Spinal cord (tissue), 9 donors: ENCODE measurements at regions not wholly inside any gene's neighbourhood (a gene's known extent, or its start where the extent isn't known, plus 50 kb on each side); places are given as distances from the start of the nearest gene placed in this dataset.
"Not testable (repeated sequence)": the region's sequence is repeated elsewhere in the genome, so short reads cannot be mapped to it uniquely, and the experiment has no call there.

Source experiments
- DNase-seq, 6 donors: peaks; one replicate each; pipeline versions ENCODE4 v3.0.0 to v3.0.0-alpha.2; 2013 to 2015; ENCODE audit warnings: low spot score in 6 of 6, low read depth in 4 of 6
- H3K27ac ChIP-seq: one replicate; pipeline ENCODE4 v1.5.1; 2013; ENCODE audit warnings: low read depth, low read length, control low read depth
- H3K27me3 ChIP-seq: one replicate; pipeline ENCODE4 v1.6.1; 2013; ENCODE audit warnings: low read length; ENCODE audit not compliant: control insufficient read depth, insufficient read depth
- H3K36me3 ChIP-seq: one replicate; pipeline ENCODE4 v1.6.1; 2013; ENCODE audit warnings: low read length; ENCODE audit not compliant: control insufficient read depth, insufficient read depth
- H3K4me1 ChIP-seq: one replicate; pipeline ENCODE4 v1.6.1; 2013; ENCODE audit warnings: low read length; ENCODE audit not compliant: control insufficient read depth, insufficient read depth
- H3K4me3 ChIP-seq: one replicate; pipeline ENCODE4 v1.5.1; 2013; ENCODE audit warnings: low read depth, low read length, control low read depth
- H3K9me3 ChIP-seq: one replicate; pipeline ENCODE4 v1.6.1; 2013; ENCODE audit warnings: low read length; ENCODE audit not compliant: control insufficient read depth, insufficient read depth
- WGBS: methylation state at CpG from one replicate; pipeline ENCODE4 v1.1.5; 2013; ENCODE audit warnings: missing lambda C conversion rate; ENCODE audit not compliant: insufficient coverage; 5-methylcytosine and 5-hydroxymethylcytosine counted together
- donor health status: healthy.

DNA sequence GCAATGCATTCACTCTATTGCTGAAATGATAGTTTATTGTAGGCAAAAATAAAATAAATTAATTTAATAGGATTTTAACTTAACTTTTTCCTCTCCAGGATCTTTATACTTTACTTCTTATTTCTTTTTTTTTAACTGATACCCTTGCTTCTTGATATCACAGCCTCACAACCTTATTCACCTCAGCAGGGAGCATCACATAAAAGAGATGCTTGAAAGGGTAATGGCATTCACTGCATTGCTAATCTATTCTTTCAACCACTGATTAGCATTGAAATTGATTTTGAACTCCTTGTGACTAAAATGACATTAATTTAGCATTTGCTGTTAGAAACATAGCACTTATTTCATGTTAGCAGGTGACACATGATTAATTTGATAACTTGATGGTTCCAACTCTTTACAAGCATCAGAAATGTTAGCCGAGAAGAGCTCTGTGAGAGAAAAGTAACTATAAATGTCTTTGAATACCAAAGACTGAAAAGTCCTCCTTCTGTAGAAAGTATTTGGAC is 689.5 kb upstream of the MGAT4C start:
- no CpG with 5 or more reads among the region's 1 CpG for WGBS
- Histone ChIP-seq H3K9me3 (no peaks in the 10 kb centered on the region), H3K4me1 (no peaks in the 10 kb centered on the region), H3K27ac (no peak overlapping the region), H3K27me3 (no peaks in the 10 kb centered on the region), H3K4me3 (no peak overlapping the region), H3K36me3 (no peaks in the 10 kb centered on the region)
- peak in 1 of 6 donors; percentile 41 for DNase-seq

DNA sequence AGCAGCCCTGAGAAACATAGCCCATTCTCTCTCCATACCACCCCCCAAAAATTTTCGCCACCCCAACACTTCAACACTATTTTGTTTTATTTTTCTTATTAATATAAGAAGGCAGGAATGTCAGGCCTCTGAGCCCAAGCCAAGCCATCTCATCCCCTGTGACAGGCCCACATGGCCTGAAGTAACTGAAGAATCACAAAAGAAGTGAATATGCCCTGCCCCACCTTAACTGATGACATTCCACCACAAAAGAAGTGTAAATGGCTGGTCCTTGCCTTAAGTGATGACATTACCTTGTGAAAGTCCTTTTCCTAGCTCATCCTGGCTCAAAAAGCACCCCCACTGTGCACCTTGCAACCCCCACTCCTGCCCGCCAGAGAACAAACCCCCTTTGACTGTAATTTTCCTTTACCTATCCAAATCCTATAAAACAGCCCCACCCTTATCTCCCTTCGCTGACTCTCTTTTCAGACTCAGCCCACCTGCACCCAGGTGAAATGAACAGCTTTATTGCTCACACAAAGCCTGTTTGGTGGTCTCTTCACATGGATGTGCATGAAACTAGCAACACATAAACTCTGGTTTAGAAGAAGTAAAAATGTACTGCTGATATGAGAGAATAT is 688.1 kb upstream of the MGAT4C start:
- not testable (repeated sequence) for H3K4me3 ChIP-seq, H3K4me1 ChIP-seq, H3K27ac ChIP-seq, H3K9me3 ChIP-seq, H3K27me3 ChIP-seq, H3K36me3 ChIP-seq, DNase-seq
- WGBS: no CpG with 5 or more reads among the region's 3 CpGs

DNA sequence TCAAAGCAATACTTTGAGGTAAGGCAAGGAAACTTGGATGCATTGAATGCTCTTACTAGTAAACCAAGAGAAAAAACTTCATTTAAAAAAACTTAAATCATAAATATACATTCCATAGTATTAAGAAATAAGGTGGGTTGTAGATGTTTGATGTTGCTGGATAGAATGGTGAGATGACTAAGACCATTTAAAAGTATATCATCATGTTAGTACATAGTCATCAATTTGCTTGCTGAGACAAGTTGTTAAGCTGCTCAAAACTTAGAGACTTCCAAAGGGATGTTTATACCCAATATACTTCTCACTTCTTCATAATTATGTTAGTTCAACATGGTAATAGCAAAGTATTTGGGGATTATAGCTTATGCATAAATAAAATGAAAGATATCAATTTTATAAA is 675.5 kb upstream of the MGAT4C start:
- H3K36me3 ChIP-seq: no peaks in the 10 kb centered on the region
- H3K27me3 ChIP-seq: no peaks in the 10 kb centered on the region
- no peaks in the 10 kb centered on the region for H3K4me1 ChIP-seq
- H3K27ac ChIP-seq: no peak overlapping the region
- no peak for DNase-seq
- H3K4me3 ChIP-seq: no peak overlapping the region
- no peaks in the 10 kb centered on the region for H3K9me3 ChIP-seq

DNA sequence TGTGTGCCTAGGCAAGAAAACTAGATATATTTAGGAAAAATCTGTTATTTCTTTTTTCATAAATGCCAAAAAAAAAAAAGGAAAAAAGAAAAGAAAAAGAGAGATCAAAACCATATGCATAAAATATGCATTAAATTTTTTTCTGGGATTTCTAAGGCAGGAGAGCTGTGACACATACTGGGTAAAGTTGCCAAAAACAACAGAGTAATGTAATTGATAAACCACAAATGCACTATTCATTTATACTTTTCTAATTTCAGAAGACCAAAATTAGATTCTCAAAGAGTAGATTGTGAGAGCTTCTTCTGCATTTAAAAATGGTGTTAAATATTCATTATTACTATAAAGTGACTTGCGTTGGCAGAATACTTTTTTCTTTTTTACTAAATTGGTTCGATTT is 673.8 kb upstream of the MGAT4C start:
- peak in 1 of 6 donors; percentile 10 for DNase-seq
- H3K27ac ChIP-seq: no peak overlapping the region
- H3K4me1 ChIP-seq: no peaks in the 10 kb centered on the region
- H3K27me3 ChIP-seq: no peaks in the 10 kb centered on the region
- no peaks in the 10 kb centered on the region for H3K9me3 ChIP-seq
- no peaks in the 10 kb centered on the region for H3K36me3 ChIP-seq
- no CpG with 5 or more reads among the region's 2 CpGs for WGBS
- no peak overlapping the region for H3K4me3 ChIP-seq

DNA sequence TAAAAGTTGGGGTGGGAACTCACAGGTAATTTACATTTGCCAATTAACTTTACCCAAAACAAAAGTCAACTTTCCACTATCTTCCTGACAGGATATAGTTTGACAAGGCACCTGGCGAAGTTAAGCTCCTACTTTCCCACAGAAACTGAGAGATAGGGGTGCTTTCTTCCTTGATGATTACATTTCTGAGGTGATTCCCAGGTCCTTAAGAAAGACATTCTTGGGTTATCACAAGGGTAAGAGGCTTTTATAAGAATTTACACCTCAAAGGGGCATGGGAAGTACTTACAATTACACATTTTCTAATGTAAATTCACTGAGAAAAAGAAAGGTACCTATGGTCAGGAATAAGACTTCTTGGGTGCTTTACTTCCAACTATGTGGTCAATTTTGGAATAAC is 660.9 kb upstream of the MGAT4C start:
- Histone ChIP-seq H3K9me3 (no peaks in the 10 kb centered on the region), H3K4me1 (no peaks in the 10 kb centered on the region), H3K27me3 (no peaks in the 10 kb centered on the region), H3K4me3 (no peak overlapping the region), H3K36me3 (no peaks in the 10 kb centered on the region), H3K27ac (no peak overlapping the region)
- WGBS: no CpG with 5 or more reads among the region's 1 CpG
- no peak for DNase-seq

DNA sequence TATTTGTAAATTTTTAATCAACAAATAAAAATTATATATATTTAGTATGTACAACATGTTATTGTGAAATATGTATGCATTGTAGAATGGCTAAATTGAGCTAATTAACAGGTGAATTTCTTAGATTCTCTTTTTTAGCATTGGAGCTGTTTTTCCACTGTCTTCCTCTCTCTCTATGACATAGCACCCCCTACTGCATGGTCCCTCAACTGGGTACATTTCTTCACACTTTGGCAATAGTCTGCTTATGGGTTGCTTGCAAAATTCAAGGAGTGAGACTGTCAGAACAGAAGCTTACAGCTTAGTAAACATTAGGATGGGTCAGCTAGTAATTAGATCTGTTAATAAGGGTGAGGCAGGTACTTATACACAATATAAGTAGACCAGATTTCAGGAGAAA is 658.5 kb upstream of the MGAT4C start:
- Histone ChIP-seq H3K4me1 (no peaks in the 10 kb centered on the region), H3K27me3 (no peaks in the 10 kb centered on the region), H3K27ac (no peak overlapping the region), H3K9me3 (no peaks in the 10 kb centered on the region), H3K4me3 (no peak overlapping the region), H3K36me3 (no peaks in the 10 kb centered on the region)
- DNase-seq: peak in 3 of 6 donors; percentile 4 to 41 (median 18)

DNA sequence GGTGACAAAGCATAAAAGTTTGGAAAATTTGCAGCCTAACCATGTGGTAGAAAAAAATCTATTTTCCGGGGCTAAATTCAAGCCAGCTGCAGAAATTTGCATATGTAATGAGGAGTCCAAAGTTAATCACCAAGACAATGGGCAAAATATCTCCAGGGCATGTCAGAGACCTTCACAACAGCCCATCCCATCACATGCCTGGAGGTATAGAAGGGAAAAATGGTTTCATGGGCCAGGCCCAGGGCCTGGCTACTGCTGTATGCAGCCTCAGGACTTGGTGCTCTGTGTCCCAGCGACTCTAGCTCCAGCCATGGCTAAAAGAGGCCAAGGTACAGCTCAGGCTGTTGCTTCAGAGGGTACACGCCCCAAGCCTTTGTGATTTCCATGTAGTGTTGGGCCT is 655.8 kb upstream of the MGAT4C start:
- no peak overlapping the region for H3K4me3 ChIP-seq
- 96% methylated on average over 2 of the region's 3 CpGs for WGBS
- no peaks in the 10 kb centered on the region for H3K36me3 ChIP-seq
- no peak overlapping the region for H3K27ac ChIP-seq
- H3K27me3 ChIP-seq: no peaks in the 10 kb centered on the region
- H3K4me1 ChIP-seq: no peaks in the 10 kb centered on the region
- no peak for DNase-seq
- H3K9me3 ChIP-seq: no peaks in the 10 kb centered on the region

DNA sequence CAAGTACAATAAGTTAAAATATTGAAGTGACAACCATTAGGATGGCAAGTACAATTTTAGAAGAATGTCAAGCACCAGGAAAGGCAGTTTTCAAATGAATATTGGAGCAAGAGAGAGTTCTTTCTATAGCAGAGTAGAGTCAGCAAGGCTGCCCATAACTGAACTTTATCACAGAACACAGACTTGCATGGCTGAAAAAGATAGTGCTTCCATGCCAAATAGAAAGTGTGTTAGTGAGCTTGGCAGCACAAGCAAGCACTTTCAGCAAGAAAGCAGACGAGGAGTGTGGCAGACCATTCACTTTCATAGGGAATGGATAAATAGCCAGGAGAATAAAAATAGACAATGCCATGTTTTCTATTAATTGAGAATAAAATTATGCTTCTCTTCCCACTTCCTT is 647.0 kb upstream of the MGAT4C start:
- H3K4me3 ChIP-seq: no peak overlapping the region
- H3K36me3 ChIP-seq: no peaks in the 10 kb centered on the region
- H3K27me3 ChIP-seq: no peaks in the 10 kb centered on the region
- no CpG with 5 or more reads among the region's 1 CpG for WGBS
- no peaks in the 10 kb centered on the region for H3K9me3 ChIP-seq
- no peak overlapping the region for H3K27ac ChIP-seq
- peak in 2 of 6 donors; percentile 14 to 52 for DNase-seq
- no peaks in the 10 kb centered on the region for H3K4me1 ChIP-seq

DNA sequence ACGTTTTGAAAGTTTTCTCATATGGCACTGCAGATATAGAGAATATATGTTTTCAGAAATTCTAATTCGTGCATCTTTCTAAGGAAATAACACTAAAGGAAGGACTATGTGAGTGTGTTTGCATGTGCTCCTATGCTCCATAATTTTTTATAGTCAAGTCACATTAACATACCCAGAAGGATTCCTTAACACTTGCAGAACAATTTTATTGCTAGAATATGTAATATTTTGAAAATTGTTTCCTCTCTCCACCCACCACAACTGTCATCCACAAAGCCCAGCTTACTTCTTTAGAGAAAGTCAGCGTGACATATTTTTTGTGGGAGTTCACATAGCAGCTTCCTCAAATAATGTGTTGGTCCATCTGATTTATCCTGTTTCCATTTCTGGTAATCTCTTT is 604.6 kb upstream of the MGAT4C start:
- 80% methylated on average over 1 of the region's 3 CpGs for WGBS
- Histone ChIP-seq H3K27ac (no peak overlapping the region), H3K27me3 (no peaks in the 10 kb centered on the region), H3K36me3 (no peaks in the 10 kb centered on the region), H3K4me3 (no peak overlapping the region), H3K9me3 (no peaks in the 10 kb centered on the region), H3K4me1 (no peaks in the 10 kb centered on the region)
- peak in 2 of 6 donors; percentile 5 to 54 for DNase-seq

DNA sequence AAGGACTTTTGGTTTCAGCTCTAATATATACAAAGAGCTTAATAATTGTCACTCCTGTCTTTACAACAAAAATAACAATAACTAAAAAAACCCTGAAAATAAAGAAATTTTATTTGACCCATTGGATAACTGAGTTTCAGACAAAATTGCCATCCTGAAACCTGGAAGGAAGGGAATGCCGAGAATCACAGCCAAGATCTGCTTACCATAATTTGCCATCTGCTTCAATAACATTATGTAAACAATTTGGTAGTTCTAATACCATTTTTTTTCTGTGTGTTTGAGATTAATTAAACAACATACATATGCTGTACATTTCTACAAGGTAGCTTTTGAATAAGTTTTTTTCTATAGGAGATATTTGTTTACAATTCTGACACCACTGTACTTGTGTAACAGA is 596.3 kb upstream of the MGAT4C start:
- Histone ChIP-seq H3K27me3 (no peaks in the 10 kb centered on the region), H3K9me3 (no peaks in the 10 kb centered on the region), H3K36me3 (no peaks in the 10 kb centered on the region), H3K4me1 (no peaks in the 10 kb centered on the region), H3K4me3 (no peak overlapping the region), H3K27ac (no peak overlapping the region)
- peak in 1 of 6 donors; percentile 41 for DNase-seq
- no CpG with 5 or more reads among the region's 1 CpG for WGBS
